ENCODE measurements at regions not wholly inside any gene's neighbourhood (a gene's known extent, or its start where the extent isn't known, plus 50 kb on each side); places are given as distances from the start of the nearest gene placed in this dataset.
"Not testable (repeated sequence)": the region's sequence is repeated elsewhere in the genome, so short reads cannot be mapped to it uniquely, and the experiment has no call there.

DNA sequence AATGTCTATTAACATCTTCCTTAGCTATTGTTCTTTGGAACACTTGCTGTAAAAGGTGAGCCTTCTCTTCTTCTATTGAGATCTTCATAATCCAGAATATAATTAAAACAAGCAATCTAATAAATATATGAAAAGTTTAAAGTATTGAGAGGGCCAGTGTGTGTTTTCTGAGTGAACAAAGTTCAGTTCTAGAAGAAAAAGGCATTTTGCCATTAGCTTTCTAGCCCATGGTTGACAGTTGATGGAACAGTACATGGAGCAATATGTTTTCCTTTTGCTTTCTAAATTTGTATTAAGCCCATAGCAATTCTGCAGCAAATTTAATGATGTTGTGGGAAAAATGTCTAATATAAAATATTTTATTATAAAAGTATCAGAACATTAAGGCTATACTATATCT is 853.0 kb downstream of the TRHDE start:
- TF ChIP-seq, protein P1, sequence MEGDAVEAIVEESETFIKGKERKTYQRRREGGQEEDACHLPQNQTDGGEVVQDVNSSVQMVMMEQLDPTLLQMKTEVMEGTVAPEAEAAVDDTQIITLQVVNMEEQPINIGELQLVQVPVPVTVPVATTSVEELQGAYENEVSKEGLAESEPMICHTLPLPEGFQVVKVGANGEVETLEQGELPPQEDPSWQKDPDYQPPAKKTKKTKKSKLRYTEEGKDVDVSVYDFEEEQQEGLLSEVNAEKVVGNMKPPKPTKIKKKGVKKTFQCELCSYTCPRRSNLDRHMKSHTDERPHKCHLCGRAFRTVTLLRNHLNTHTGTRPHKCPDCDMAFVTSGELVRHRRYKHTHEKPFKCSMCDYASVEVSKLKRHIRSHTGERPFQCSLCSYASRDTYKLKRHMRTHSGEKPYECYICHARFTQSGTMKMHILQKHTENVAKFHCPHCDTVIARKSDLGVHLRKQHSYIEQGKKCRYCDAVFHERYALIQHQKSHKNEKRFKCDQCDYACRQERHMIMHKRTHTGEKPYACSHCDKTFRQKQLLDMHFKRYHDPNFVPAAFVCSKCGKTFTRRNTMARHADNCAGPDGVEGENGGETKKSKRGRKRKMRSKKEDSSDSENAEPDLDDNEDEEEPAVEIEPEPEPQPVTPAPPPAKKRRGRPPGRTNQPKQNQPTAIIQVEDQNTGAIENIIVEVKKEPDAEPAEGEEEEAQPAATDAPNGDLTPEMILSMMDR (IDR thresholded peaks at IDR 0.05; ENCODE audit: control extremely low read depth, extremely low read depth), result no peak
- H3K4me1 ChIP-seq (ENCODE audit: control insufficient read depth in 5 of 5, insufficient read depth in 5 of 5, low read length in 5 of 5), result no peaks in the 10 kb centered on the region
- no peak overlapping the region for H3K9ac ChIP-seq (ENCODE audit: insufficient read depth in 1 of 2, low read length in 2 of 2)
- H3K4me3 ChIP-seq, result no peak overlapping the region
- no peak overlapping the region for H3K27ac ChIP-seq (ENCODE audit: low read depth in 1 of 2, low read length in 1 of 2)
- ATAC-seq (ENCODE audit: insufficient read depth, low FRiP score), result no peak
- H3K27me3 ChIP-seq (ENCODE audit: control insufficient read depth in 3 of 3, insufficient read depth in 3 of 3, low read length in 2 of 3), result no peaks in the 10 kb centered on the region
- no peaks in the 10 kb centered on the region for H3K36me3 ChIP-seq (ENCODE audit: control insufficient read depth in 4 of 4, insufficient read depth in 4 of 4, low read length in 4 of 4)
- H3K9me3 ChIP-seq (ENCODE audit: control insufficient read depth in 4 of 4, insufficient read depth in 3 of 4, low read length in 3 of 4), result no peaks in the 10 kb centered on the region
- DNase-seq, result no peak

DNA sequence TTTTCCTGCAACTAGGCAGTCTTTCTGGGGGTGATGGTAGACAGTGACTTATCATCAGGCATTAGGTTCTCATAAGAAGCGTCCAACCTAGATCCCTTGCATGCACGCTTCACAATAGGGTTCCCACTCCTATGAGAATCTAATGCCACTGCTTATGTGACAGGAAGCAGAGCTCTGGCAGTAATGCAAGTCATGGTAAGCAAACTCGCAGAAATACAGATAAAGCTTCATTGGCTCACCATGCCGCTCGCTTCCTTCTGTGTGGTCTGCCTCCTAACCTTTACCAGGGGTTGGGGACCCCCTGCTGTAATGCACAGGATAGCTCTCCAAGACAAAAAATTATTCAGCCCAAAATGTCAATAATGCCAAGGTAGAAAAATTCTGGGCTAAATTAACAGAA is 864.2 kb downstream of the TRHDE start:
- ATAC-seq (ENCODE audit: insufficient read depth, low FRiP score), result no peak
- Histone ChIP-seq H3K36me3 (ENCODE audit: control insufficient read depth in 4 of 4, insufficient read depth in 4 of 4, low read length in 4 of 4) (no peaks in the 10 kb centered on the region), H3K9me3 (ENCODE audit: control insufficient read depth in 4 of 4, insufficient read depth in 3 of 4, low read length in 3 of 4) (no peaks in the 10 kb centered on the region), H3K27ac (ENCODE audit: low read depth in 1 of 2, low read length in 1 of 2) (no peak overlapping the region), H3K4me3 (no peak overlapping the region), H3K4me1 (ENCODE audit: control insufficient read depth in 5 of 5, insufficient read depth in 5 of 5, low read length in 5 of 5) (no peaks in the 10 kb centered on the region), H3K9ac (ENCODE audit: insufficient read depth in 1 of 2, low read length in 2 of 2) (no peak overlapping the region), H3K27me3 (ENCODE audit: control insufficient read depth in 3 of 3, insufficient read depth in 3 of 3, low read length in 2 of 3) (no peaks in the 10 kb centered on the region)
- WGBS, 2 donors, result 28 to 45% methylated on average over 5 of the region's 5 CpGs
- TF ChIP-seq, protein P1 (IDR thresholded peaks at IDR 0.05; ENCODE audit: control extremely low read depth, extremely low read depth), result no peak
- DNase-seq, result no peak

DNA sequence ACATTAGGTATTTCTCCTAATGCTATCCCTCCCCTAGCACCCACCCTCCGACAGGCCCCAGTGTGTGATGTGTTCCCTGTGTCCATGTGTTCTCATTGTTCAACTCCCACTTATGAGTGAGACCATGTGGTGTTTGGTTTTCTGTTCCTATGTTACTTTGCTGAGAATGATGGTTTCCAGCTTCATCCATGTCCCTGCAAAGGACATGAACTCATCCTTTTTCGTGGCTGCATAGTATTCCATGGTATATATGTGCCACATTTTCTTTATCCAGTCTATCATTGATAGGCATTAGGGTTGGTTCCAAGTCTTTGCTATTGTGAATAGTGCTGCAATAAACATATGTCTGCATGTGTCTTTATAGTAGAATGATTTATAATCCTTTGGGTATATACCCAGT is 867.5 kb downstream of the TRHDE start:
- not testable (repeated sequence) for H3K27ac ChIP-seq (ENCODE audit: low read depth in 1 of 2, low read length in 1 of 2); ATAC-seq (ENCODE audit: insufficient read depth, low FRiP score); H3K27me3 ChIP-seq (ENCODE audit: control insufficient read depth in 3 of 3, insufficient read depth in 3 of 3, low read length in 2 of 3); DNase-seq; H3K9me3 ChIP-seq (ENCODE audit: control insufficient read depth in 4 of 4, insufficient read depth in 3 of 4, low read length in 3 of 4); H3K4me1 ChIP-seq (ENCODE audit: control insufficient read depth in 5 of 5, insufficient read depth in 5 of 5, low read length in 5 of 5); H3K4me3 ChIP-seq; H3K36me3 ChIP-seq (ENCODE audit: control insufficient read depth in 4 of 4, insufficient read depth in 4 of 4, low read length in 4 of 4); H3K9ac ChIP-seq (ENCODE audit: insufficient read depth in 1 of 2, low read length in 2 of 2)
- 72 to 74% methylated on average over 2 of the region's 2 CpGs for WGBS, 2 donors

DNA sequence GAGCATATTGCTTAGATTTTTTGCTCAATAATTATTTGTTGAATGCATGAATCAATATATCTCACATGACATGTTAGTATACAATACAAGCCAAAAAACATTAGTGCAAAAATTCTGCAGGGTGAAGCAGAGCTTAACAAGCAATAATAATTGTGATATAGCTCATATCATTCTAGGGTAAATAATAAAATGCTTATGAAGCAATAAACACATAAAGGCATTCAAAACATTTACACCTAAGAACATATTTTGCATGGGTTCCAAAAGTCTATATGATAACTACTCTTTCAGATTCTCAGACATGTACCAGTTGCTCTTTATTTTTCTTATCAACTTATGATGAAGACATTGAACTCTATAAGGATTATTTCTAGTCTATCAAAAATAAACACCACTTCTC is 886.2 kb downstream of the TRHDE start:
- ATAC-seq (ENCODE audit: insufficient read depth, low FRiP score) (no peak), DNase-seq (no peak)
- TF ChIP-seq, protein P1 (IDR thresholded peaks at IDR 0.05; ENCODE audit: control extremely low read depth, extremely low read depth), result no peak
- Histone ChIP-seq H3K4me1 (ENCODE audit: control insufficient read depth in 5 of 5, insufficient read depth in 5 of 5, low read length in 5 of 5) (no peaks in the 10 kb centered on the region), H3K9ac (ENCODE audit: insufficient read depth in 1 of 2, low read length in 2 of 2) (no peak overlapping the region), H3K27ac (ENCODE audit: low read depth in 1 of 2, low read length in 1 of 2) (no peak overlapping the region), H3K36me3 (ENCODE audit: control insufficient read depth in 4 of 4, insufficient read depth in 4 of 4, low read length in 4 of 4) (no peaks in the 10 kb centered on the region), H3K9me3 (ENCODE audit: control insufficient read depth in 4 of 4, insufficient read depth in 3 of 4, low read length in 3 of 4) (no peaks in the 10 kb centered on the region), H3K4me3 (no peak overlapping the region), H3K27me3 (ENCODE audit: control insufficient read depth in 3 of 3, insufficient read depth in 3 of 3, low read length in 2 of 3) (no peaks in the 10 kb centered on the region)
